ENCODE measurements at regions not wholly inside any gene's neighbourhood (a gene's known extent, or its start where the extent isn't known, plus 50 kb on each side); places are given as distances from the start of the nearest gene placed in this dataset.

GRCh38 chr9:117987945-117988344 is 283.7 kb downstream of the TLR4 start:
- no peak for DNase-seq (ENCODE audit: low read depth)
- TF ChIP-seq CTCF (conservative IDR thresholded peaks at IDR 0.05; ENCODE audit: low read length): no peak
- H3K4me3 ChIP-seq (ENCODE audit: low read length): no peak overlapping the region

- H3K4me3 ChIP-seq (ENCODE audit: low read length): no peak overlapping the region
- no peak for DNase-seq (ENCODE audit: low read depth)
- TF ChIP-seq CTCF (conservative IDR thresholded peaks at IDR 0.05; ENCODE audit: low read length): no peak
Measured at GRCh38 chr9:117992006-117992405, 287.8 kb downstream of the TLR4 start.

- no peak for TF ChIP-seq CTCF (conservative IDR thresholded peaks at IDR 0.05; ENCODE audit: low read length)
- no peak overlapping the region for H3K4me3 ChIP-seq (ENCODE audit: low read length)
- no peak for DNase-seq (ENCODE audit: low read depth)
Measured at GRCh38 chr9:118000581-118000980, 296.4 kb downstream of the TLR4 start.

- no peak for DNase-seq (ENCODE audit: low read depth)
- no peak overlapping the region for H3K4me3 ChIP-seq (ENCODE audit: low read length)
- TF ChIP-seq CTCF (conservative IDR thresholded peaks at IDR 0.05; ENCODE audit: low read length): no peak
Measured at GRCh38 chr9:118003240-118003639, 299.0 kb downstream of the TLR4 start.

- no peak for TF ChIP-seq CTCF (conservative IDR thresholded peaks at IDR 0.05; ENCODE audit: low read length)
- no peak for DNase-seq (ENCODE audit: low read depth)
- no peak overlapping the region for H3K4me3 ChIP-seq (ENCODE audit: low read length)
Measured at GRCh38 chr9:118008246-118008645, 304.0 kb downstream of the TLR4 start.

GRCh38 chr9:118009614-118010013 is 305.4 kb downstream of the TLR4 start:
- DNase-seq (ENCODE audit: low read depth): no peak

More at GRCh38 chr9:118009614-118010013, 305.4 kb downstream of the TLR4 start:
- no peak overlapping the region for H3K4me3 ChIP-seq (ENCODE audit: low read length)
- TF ChIP-seq CTCF (conservative IDR thresholded peaks at IDR 0.05; ENCODE audit: low read length): no peak

All from AG10803 (cell line).